ENCODE measurements at regions not wholly inside any gene's neighbourhood (a gene's known extent, or its start where the extent isn't known, plus 50 kb on each side); places are given as distances from the start of the nearest gene placed in this dataset.

DNA sequence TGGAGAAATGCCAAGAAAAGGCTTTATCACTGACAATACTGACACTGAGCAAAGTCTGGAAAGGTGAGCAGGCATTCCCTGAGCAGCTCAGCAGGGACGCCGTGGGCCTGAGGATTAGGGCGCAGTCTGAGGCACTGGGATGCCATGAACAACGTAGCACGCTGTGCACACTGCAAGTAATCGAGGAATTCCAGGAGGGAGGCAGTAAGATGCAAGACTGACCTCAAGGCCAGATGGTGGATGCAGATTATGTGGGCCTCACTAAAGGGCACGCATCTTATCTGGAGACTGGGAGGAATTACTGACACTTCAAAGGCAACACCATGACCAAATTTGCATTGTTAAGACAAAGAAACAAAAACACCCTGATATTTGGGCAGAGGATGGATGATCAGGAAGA, 50.4 kb upstream of the OPCML start:
- TF ChIP-seq, protein P1, sequence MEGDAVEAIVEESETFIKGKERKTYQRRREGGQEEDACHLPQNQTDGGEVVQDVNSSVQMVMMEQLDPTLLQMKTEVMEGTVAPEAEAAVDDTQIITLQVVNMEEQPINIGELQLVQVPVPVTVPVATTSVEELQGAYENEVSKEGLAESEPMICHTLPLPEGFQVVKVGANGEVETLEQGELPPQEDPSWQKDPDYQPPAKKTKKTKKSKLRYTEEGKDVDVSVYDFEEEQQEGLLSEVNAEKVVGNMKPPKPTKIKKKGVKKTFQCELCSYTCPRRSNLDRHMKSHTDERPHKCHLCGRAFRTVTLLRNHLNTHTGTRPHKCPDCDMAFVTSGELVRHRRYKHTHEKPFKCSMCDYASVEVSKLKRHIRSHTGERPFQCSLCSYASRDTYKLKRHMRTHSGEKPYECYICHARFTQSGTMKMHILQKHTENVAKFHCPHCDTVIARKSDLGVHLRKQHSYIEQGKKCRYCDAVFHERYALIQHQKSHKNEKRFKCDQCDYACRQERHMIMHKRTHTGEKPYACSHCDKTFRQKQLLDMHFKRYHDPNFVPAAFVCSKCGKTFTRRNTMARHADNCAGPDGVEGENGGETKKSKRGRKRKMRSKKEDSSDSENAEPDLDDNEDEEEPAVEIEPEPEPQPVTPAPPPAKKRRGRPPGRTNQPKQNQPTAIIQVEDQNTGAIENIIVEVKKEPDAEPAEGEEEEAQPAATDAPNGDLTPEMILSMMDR (IDR thresholded peaks at IDR 0.05 in 2 of 3, conservative IDR thresholded peaks at IDR 0.05 in 1 of 3; ENCODE audit: insufficient read depth in 2 of 3, low read depth in 1 of 3, low read length in 3 of 3): no peak
- TF ChIP-seq ZNF311 (CRISPR knock-in tag; IDR thresholded peaks at IDR 0.05) (no peak), ZNF146 (CRISPR knock-in tag; IDR thresholded peaks at IDR 0.05; ENCODE audit: unreplicated experiment) (no peak), SREBF2 (CRISPR knock-in tag; IDR thresholded peaks at IDR 0.05) (no peak), RFX5 (IDR thresholded peaks at IDR 0.05; ENCODE audit: low read depth, low read length) (no peak), MTA3 (IDR thresholded peaks at IDR 0.05; ENCODE audit: borderline replicate concordance) (no peak), MAFF (IDR thresholded peaks at IDR 0.05; ENCODE audit: low read length) (no peak)
- TF ChIP-seq, protein P2, sequence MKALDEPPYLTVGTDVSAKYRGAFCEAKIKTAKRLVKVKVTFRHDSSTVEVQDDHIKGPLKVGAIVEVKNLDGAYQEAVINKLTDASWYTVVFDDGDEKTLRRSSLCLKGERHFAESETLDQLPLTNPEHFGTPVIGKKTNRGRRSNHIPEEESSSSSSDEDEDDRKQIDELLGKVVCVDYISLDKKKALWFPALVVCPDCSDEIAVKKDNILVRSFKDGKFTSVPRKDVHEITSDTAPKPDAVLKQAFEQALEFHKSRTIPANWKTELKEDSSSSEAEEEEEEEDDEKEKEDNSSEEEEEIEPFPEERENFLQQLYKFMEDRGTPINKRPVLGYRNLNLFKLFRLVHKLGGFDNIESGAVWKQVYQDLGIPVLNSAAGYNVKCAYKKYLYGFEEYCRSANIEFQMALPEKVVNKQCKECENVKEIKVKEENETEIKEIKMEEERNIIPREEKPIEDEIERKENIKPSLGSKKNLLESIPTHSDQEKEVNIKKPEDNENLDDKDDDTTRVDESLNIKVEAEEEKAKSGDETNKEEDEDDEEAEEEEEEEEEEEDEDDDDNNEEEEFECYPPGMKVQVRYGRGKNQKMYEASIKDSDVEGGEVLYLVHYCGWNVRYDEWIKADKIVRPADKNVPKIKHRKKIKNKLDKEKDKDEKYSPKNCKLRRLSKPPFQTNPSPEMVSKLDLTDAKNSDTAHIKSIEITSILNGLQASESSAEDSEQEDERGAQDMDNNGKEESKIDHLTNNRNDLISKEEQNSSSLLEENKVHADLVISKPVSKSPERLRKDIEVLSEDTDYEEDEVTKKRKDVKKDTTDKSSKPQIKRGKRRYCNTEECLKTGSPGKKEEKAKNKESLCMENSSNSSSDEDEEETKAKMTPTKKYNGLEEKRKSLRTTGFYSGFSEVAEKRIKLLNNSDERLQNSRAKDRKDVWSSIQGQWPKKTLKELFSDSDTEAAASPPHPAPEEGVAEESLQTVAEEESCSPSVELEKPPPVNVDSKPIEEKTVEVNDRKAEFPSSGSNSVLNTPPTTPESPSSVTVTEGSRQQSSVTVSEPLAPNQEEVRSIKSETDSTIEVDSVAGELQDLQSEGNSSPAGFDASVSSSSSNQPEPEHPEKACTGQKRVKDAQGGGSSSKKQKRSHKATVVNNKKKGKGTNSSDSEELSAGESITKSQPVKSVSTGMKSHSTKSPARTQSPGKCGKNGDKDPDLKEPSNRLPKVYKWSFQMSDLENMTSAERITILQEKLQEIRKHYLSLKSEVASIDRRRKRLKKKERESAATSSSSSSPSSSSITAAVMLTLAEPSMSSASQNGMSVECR (CRISPR knock-in tag; IDR thresholded peaks at IDR 0.05): no peak
- TF ChIP-seq, protein P3, sequence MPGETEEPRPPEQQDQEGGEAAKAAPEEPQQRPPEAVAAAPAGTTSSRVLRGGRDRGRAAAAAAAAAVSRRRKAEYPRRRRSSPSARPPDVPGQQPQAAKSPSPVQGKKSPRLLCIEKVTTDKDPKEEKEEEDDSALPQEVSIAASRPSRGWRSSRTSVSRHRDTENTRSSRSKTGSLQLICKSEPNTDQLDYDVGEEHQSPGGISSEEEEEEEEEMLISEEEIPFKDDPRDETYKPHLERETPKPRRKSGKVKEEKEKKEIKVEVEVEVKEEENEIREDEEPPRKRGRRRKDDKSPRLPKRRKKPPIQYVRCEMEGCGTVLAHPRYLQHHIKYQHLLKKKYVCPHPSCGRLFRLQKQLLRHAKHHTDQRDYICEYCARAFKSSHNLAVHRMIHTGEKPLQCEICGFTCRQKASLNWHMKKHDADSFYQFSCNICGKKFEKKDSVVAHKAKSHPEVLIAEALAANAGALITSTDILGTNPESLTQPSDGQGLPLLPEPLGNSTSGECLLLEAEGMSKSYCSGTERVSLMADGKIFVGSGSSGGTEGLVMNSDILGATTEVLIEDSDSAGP (CRISPR knock-in tag; IDR thresholded peaks at IDR 0.05): no peak
